ENCODE measurements at regions not wholly inside any gene's neighbourhood (a gene's known extent, or its start where the extent isn't known, plus 50 kb on each side); places are given as distances from the start of the nearest gene placed in this dataset.

DNA sequence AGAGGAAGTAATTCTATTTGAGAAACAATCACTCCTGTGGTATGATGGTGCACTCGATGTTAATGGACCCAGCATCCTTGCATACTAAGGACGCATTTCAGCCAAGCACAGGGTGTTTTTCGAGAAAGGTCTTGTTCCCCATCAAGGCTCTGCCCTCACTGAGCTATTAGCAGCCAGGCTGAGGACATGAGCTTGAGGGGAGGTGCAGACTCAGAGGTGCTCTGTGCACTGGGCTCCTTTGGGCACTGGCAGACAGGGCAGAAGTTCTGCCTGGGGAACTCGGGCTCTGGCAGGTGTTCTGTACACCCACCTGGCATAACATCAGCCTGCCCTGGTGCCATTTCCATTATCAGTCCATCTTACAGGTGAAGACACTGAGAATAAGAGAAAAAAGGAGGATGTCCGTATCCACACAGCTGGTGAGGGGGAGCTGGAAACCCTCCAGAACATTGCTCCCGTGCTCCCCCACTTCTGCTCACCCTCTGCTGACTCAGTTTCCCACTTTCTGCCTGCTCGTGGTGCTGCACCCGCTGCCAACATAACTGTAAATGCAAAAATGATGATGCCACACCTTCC, 92.7 kb upstream of the RET start:
- Mint-ChIP-seq H3K9me3 (no peaks in the 10 kb centered on the region; the same call in 1 of the 2 replicates), H3K27ac (no peak overlapping the region)

DNA sequence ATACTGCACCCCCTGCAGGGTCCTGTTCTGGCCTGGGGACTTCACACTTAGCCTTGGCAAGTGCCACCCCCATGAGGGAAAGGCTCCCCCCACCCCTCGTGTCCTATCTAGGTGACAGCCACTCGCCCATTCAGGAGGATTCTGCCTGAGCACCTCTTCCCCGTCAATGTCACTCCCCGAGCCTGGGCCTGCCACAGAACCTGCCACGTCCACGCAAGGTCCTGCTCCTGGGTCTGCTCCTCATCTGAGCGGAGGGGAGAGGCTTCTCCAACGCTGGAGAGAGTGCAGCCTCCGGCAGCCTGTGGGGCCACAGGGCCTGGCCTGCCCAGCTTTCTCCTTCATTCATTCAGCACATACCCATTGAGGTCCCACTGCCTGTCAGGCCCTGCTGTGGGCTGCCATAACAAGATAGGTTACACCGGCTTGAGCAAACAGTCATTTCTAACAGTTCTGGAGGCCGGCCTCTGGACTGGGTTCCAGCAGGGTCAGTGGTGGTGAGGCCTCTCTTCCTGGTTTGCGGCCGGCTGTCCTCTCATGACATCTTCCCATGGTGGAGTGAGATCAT, 92.0 kb upstream of the RET start:
- no peak overlapping the region for H3K27ac Mint-ChIP-seq
- TF ChIP-seq, protein P1, sequence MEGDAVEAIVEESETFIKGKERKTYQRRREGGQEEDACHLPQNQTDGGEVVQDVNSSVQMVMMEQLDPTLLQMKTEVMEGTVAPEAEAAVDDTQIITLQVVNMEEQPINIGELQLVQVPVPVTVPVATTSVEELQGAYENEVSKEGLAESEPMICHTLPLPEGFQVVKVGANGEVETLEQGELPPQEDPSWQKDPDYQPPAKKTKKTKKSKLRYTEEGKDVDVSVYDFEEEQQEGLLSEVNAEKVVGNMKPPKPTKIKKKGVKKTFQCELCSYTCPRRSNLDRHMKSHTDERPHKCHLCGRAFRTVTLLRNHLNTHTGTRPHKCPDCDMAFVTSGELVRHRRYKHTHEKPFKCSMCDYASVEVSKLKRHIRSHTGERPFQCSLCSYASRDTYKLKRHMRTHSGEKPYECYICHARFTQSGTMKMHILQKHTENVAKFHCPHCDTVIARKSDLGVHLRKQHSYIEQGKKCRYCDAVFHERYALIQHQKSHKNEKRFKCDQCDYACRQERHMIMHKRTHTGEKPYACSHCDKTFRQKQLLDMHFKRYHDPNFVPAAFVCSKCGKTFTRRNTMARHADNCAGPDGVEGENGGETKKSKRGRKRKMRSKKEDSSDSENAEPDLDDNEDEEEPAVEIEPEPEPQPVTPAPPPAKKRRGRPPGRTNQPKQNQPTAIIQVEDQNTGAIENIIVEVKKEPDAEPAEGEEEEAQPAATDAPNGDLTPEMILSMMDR (IDR thresholded peaks at IDR 0.05) = no peak
- no peak for DNase-seq
- no peaks in the 10 kb centered on the region; the same call in 1 of the 2 replicates for H3K9me3 Mint-ChIP-seq
- peaks cover 17% of the 10 kb centered on the region for H3K27me3 Mint-ChIP-seq (ENCODE audit: insufficient read depth)
- no peaks in the 10 kb centered on the region for H3K4me1 Mint-ChIP-seq (ENCODE audit: low read depth)
- no peaks in the 10 kb centered on the region for H3K36me3 Mint-ChIP-seq (ENCODE audit: low read depth)
- H3K4me3 Mint-ChIP-seq = no peak overlapping the region

More for the DNA sequence above, 92.7 kb upstream of the RET start:
- no peak for DNase-seq
- peaks cover 17% of the 10 kb centered on the region for H3K27me3 Mint-ChIP-seq (ENCODE audit: insufficient read depth)
- H3K4me1 Mint-ChIP-seq (ENCODE audit: low read depth) = no peaks in the 10 kb centered on the region
- TF ChIP-seq, protein P1 (IDR thresholded peaks at IDR 0.05) = no peak
- no peaks in the 10 kb centered on the region for H3K36me3 Mint-ChIP-seq (ENCODE audit: low read depth)
- H3K4me3 Mint-ChIP-seq = no peak overlapping the region

- Mint-ChIP-seq H3K4me3 (no peak overlapping the region), H3K36me3 (ENCODE audit: low read depth) (no peaks in the 10 kb centered on the region), H3K9me3 (no peaks in the 10 kb centered on the region; the same call in 1 of the 2 replicates), H3K4me1 (ENCODE audit: low read depth) (no peaks in the 10 kb centered on the region), H3K27me3 (ENCODE audit: insufficient read depth) (peaks cover 17% of the 10 kb centered on the region), H3K27ac (no peak overlapping the region)
- no peak for DNase-seq
- TF ChIP-seq, protein P1 (IDR thresholded peaks at IDR 0.05) = no peak
These were observed 91.2 kb upstream of the RET start for GRCh38 chr10:42985436-42986316.

GRCh38 chr10:42986633-42987032, 90.2 kb upstream of the RET start:
- H3K27ac Mint-ChIP-seq = no peak overlapping the region
- no peaks in the 10 kb centered on the region for H3K36me3 Mint-ChIP-seq (ENCODE audit: low read depth)
- H3K9me3 Mint-ChIP-seq = no peaks in the 10 kb centered on the region; the same call in 1 of the 2 replicates
- no peak for DNase-seq
- peaks cover 15% of the 10 kb centered on the region for H3K27me3 Mint-ChIP-seq (ENCODE audit: insufficient read depth)
- no peaks in the 10 kb centered on the region for H3K4me1 Mint-ChIP-seq (ENCODE audit: low read depth)
- TF ChIP-seq, protein P1 (IDR thresholded peaks at IDR 0.05) = no peak
- H3K4me3 Mint-ChIP-seq = no peak overlapping the region

- Mint-ChIP-seq H3K27ac (no peak overlapping the region), H3K36me3 (ENCODE audit: low read depth) (no peaks in the 10 kb centered on the region), H3K4me3 (no peak overlapping the region), H3K9me3 (no peaks in the 10 kb centered on the region; the same call in 1 of the 2 replicates), H3K4me1 (ENCODE audit: low read depth) (no peaks in the 10 kb centered on the region), H3K27me3 (ENCODE audit: insufficient read depth) (peaks cover 12% of the 10 kb centered on the region)
- DNase-seq = no peak
- TF ChIP-seq, protein P1 (IDR thresholded peaks at IDR 0.05) = no peak
These were observed 89.7 kb upstream of the RET start for GRCh38 chr10:42987121-42987541.
